Stimulated activated CD4-positive, alpha-beta T cell treated with anti-CD3 and anti-CD28 coated beads, Interleukin-4, amount 100 ng/mL, for 1 hour (primary cell): ENCODE measurements at regions not wholly inside any gene's neighbourhood (a gene's known extent, or its start where the extent isn't known, plus 50 kb on each side); places are given as distances from the start of the nearest gene placed in this dataset.

Experiments
- DNase-seq: peaks from one replicate; pipeline ENCODE4 v3.0.0-alpha.2; 2020

DNA sequence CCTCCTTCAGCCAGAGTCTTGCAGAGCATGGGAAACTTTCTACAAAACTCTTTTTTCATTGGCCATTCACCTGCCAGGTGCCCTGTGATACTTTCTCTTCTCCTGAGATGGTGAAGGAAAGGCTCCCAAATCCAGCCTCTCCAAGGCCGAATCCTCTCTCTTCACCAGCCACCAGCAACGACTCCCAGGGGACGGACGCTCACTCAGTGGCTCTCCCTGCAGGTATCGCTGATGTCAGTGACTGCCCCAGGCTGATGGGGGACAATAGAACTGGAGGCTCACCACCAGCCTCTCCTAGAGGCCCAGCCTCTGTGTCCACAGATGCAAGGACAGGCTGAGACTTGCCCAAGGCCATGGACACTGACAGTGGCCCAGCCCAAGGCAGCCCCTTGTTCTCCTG, 204.1 kb downstream of the BCL11B start:
- no peak for DNase-seq

DNA sequence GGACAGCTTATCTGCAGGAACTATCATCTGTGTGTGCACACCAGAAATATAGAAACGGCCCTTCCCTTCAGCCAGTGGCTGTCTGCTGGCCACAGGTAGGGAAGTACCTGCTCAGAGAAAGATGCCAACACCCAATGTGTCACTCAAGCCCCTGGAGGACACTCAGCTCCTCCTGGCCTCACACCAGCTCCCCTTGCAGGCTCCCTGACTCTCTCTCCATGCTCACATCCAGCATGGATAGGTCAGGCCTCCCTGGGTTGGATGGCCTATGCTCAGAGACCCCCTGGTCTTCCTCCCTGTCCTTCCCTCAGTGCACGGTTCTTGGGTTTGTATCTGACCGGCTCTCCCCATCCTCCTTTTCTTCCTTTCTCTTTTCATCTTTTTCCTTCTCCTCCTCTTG, 202.1 kb downstream of the BCL11B start:
- no peak for DNase-seq

DNA sequence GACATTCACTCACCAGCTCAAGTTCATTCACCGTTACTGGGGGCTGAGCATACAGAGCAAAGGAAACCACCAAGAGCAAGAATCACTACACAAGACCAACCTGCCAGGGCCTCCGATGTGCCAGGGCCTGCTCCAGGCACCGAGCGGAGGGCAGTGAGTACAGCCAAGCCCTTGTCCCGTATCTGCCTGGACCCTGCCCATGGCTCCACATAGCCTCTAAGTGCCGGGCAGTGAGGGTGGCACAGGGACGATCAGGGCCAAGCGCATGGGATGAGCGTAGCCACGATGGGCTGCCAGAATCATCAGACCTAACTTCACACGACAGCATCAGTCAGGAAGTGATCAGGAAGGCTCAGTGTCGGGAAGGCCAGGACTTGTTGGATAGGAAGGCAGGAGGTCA, 199.6 kb downstream of the BCL11B start:
- DNase-seq = no peak

DNA sequence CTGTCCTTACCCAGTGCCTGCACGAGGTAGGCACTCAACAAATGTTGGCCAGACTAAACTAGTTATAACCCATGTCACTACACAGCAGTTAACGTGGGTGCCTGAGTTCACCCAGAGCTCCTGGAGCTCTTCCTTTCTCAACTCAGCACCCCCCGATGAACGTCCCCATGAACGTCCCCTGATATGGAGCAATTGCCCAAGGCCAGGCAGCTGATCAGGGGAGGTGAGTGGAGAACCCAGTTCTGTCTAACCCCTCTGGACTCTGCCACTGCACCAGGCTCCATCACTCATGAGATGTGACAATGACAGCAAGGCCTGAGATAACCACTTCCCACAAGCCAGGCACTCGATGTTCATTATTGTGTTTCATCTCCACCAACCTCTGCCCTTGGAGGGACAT, 199.0 kb downstream of the BCL11B start:
- DNase-seq = no peak

DNA sequence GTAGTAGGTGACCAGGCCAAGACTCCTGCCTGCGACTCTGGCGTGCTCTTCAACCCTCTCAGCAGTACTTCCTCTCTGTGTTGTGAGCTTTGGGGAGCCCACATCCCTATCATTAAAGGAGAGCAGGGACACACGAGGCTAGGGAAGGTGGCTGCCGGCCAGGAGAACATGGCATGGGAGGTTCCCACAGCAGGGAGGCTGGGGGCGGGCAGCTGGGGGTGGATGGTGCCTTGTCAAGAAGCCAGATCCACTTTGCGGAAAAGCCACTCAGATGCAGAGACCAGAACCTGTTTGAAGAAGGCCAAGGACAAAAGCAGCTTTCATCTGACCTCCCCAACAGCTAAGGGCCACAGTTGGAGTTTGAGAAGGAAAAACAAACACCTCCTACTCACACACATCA, 198.6 kb downstream of the BCL11B start:
- no peak for DNase-seq

DNA sequence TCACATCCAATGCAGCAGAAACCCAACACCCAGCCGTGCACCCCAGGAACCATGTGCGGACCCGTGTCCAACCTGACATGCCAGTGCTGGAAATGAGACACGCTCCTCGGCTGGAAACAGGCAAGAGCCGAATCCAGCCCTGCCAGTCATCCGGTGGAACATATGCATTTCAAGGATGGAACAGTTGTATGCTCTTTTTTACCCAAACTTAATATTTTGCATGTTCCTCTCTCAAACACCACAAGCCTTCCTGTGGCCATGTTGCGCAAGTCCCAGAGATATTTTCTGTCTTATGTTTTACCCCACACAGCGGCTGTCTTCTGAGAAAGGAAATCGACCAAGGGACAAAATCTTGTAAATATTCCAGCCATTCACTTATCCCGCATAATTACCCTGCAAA, 196.9 kb downstream of the BCL11B start:
- DNase-seq = no peak

DNA sequence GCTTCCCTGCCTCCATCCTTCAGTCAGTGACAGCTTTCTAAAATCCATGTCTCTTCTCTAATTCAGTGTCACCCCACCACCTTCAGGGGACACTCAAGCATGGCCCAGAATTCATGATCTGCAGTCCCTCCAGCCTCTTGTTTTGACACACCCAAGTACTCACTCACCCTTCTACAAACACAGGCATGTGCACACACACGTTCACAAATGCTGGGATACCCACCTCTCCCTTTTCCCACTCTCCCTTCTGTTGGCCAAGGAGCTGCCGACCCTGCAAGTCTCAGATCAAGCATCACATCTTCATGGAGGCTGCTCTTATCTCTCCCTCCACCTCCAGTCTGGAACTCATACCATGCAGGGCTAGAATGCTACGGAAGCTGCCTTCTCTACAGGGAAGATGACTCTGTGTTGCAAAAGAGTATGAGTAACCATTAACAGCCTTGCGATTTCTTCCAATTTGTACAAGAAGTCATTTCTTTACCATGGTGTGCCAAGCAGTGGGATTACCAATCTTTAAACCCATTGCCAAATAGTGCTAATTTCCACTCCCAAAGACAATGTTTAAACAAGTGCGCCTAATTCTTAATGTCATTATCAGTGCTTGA, 196.1 kb downstream of the BCL11B start:
- DNase-seq = no peak

DNA sequence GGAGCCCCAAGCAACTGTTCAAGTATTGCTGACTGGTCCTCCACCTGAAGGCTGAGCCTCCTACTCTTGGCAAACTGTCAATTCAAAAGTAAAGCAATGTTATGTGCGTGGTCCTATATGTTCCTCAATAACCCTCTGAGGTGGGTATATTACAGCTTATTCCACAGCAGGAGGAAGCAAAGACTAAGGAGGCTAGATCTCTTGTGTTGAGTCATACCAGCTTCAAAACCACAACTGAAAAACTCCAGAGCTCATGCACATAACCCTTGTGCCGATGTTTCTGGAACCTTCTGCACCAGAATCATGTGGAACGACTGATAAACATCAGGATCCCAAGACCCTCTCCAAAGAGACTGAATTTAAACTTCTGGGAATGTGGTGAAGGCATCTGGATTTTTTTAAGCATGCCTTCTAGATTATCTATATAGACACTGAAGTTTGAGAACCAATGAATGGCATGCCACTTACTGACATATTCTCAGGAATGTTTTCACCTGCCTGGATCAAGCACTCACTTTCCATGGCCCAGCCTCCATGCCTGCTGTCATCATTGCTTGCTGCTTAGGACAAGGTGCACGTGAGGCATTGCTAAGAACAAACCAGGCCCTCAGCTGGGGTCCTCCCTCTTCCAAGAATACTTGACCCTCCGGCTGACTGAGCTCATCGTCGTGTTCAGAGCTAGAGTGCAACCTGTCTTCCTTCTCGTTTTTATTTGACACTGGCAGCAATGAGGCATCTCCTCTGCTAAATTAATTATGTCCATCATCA, 194.7 kb downstream of the BCL11B start:
- DNase-seq = no peak

DNA sequence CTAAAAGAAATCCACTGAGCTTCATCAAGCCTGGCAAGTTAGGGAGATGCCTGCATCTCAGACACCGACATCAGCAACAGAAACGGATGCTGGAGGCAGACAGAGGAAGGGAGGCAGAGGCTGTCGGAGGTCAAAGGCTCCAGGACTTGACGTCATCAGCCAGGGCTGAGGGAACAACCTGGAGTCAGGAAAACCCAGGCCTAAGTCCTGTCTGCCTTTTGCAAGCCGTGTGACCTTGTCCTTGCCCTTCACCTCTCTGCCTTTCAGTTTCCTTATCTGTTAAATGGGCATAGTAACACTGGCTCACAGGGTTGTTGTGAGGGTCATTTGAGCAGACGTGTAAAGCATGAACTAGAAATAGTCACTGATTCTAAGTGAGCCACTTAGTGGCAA, 194.2 kb downstream of the BCL11B start:
- no peak for DNase-seq

DNA sequence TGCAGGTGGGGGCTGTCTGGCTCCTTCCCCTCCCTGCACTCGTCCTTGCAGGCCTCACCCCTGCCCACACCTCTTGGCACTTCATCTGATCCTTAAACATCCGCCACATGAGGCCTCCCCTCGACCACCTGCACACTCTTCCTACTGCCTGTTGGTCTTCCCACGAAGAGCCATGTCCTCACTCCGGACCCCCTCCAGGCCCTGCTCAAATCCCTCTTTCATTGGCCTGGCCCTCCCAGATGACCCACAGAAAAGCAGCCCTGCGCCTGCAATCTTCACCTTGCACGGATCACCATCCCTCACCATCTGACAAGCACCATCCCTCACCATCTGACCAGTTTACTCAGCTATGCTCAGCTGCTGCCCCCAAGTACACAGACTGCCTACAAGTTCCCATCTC, 193.6 kb downstream of the BCL11B start:
- no peak for DNase-seq

DNA sequence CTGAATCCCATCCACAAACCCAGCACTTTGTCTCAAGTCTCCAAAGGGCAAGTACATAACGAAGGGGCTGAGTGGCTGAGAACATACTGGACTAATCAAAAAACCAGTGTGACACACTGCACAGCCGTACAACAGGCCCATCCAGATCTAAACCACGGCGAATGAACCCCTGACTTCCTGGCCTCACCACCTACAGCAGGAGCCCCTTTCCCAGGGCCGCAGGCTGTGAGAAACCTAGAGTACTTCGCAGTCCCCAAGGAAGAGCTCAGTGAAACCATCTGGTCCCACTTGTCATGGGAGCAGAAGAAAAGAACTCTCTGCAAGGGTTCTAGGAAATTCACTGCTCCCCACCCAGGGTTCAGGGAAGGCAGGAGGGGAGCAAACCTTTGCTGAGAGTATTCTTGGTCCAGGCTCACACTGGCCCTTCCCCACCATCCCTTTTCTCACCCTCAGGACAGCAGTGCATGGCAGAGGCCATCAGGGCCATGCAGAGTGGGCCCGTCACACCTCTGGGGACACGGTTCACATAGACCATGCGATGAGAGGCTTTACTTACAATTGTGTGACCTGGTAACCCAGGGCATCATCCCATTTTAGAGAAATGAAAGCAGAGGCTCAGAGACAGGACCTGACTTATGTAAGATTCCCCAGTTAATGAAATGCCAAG, 192.8 kb downstream of the BCL11B start:
- no peak for DNase-seq

DNA sequence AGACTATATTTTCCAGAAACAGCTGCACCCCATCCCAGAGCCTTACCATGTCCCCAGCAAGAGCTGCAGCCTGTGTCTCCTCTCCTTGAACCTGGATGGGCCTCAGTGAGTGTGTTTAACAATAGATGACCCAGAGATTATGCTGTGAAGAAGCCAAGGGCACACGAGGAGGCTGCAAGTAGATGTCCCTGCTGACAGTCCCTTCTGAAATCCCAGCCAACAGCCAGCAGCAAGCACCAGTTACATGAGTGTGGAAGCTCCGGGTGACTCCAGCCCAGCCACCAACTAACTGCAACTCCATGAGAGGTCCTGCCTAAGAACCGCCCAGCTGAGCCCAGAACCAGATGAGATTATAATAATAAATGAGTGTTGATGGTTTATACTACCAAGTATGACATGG, 191.7 kb downstream of the BCL11B start:
- no peak for DNase-seq

DNA sequence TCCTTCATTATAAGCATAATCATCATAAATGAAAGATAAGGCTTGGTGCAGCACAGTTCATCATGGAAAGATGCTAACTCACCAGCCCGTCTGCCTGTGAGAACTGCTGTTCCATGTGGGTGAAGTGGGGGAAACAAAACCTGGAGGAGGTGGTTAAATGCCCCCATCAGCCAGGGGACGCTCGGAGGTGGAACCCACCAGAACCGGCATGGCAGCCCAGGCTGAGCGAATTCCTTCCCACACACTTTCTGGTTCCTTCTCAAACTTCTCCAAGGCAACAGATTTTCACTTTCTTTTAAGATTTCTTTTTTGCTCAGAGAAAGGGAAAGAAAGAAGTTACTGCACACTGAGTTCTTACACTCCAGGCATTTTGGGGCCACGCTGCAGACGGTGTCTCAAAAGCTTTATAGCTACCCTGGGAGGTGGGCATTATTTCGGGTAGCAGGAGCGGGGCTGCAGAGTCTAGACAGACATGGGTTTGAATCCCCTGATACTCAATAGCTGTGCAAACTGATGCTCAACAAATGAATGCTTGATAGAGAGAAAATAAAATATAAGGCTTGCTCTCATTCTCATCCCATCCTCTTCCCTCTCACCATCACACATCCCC, 190.7 kb downstream of the BCL11B start:
- DNase-seq = no peak

DNA sequence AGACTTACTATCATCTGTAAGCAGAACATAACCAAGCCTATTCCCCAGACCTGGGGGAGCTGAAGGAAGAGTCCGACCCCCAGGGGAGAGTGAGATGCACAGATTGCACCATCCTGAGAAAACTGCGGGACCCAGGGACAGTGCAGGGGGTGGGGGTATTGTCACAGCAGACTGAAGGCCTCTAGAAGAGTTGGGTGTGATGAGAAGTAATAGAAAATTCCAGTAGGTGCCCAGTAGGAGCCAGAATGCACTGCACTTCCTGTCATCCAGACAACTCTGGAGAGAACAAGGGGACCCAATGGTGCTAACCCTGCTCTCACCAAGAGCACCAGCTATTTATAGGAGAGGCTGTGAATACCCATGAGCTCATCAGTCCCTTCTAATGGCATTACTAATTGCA, 190.1 kb downstream of the BCL11B start:
- no peak for DNase-seq

DNA sequence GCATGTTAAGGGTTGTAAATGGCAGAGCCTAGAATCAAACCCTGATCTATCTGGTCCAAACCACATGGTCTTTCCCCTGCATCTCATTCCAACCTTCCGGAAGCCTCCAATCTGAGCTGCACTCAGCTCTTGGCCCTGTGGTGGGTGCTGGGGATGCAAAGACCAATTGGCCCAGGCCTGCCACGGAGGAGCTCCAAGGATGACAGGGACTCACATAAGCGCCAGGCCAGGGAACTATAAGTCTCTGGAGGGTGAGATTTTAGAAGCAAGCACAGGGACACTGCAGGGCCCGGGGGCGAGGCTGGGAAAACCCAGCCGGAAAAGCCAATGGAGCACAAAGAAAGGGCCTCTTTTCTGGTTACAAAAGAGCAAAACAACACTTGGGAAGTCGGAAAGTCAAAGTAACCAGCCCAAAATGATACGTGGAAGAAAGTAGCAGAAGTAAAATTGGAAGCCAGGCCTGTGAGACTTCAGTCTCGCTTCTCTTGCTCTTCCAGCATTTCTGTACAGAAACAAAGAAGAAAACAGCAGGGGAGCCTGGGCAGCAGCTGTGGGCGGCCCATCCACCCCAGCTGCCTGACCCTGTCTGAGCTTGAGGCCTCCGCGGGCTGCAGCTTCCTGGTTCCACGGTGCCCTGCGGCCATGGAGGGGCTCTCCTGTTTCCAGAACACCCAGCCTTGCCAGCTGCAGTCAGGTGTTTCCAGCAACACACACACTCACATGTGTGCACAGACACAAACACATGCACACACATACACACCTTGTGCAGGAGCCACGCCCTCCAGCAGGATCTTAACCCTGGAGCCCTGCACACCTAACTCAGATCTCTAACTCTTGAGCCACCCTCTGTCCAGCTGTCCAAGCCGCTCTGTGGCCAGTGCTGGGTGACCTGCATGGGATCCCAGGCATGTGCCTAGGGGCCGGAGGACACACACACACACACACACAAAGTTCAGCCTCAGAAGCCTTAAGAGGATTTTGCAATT, 178.2 kb downstream of the BCL11B start:
- DNase-seq = no peak

DNA sequence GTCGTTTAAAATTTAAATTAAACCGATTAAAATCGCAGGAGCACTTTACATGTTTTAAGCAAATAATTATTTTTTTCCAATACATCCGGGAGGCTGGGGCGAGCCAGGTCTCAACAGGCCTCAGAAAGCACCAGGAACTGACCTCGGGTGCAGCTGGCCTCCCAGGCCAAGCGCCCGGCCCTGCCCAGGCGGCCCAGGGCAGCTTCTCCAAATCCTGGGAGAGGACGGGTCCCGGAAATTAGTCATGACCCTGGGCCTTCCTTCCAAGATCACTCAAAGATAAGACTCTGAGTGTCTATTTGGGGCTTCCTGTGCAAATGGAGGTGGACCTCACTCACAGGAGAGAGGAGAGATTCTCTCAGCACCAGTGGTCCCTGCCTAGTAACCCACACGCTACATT, 177.1 kb downstream of the BCL11B start:
- DNase-seq = no peak

DNA sequence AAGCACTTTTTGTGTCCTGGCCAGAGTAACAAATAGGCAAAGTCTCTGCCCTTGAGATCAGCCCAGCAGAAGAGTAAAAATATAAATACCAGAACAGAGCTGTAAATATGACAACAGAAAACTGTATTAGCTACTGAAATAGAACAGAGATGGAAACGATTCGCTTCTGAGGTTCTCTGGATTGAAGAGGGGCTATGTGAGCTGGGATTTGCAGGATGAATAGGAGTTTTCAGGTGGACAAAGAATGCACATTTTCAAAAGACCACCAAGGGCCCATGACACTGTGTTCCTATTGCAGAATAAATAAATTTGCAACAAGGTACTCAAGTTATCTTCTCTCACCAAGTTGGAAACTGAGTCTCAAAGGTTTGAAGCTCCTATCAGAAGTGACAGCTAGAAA, 176.6 kb downstream of the BCL11B start:
- DNase-seq = no peak

DNA sequence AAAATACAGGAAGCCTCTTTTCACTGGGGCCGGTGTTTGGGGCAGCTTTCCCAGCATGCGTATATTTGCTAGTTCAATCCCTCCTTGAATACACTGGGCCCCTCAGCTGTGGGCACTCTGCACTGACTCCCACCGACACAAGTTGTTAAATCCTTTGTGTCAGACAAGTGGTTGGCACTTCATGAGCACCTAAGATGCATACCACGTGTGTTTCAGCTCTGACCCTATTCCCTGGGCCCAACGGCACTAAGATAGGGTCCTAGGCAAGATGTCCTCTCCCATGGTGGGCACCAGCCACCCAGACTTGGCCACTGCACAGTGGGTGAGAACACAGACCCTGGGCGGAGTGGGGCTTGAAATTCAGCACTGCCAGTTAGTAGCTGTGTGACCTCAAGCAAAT, 173.8 kb downstream of the BCL11B start:
- DNase-seq = no peak

DNA sequence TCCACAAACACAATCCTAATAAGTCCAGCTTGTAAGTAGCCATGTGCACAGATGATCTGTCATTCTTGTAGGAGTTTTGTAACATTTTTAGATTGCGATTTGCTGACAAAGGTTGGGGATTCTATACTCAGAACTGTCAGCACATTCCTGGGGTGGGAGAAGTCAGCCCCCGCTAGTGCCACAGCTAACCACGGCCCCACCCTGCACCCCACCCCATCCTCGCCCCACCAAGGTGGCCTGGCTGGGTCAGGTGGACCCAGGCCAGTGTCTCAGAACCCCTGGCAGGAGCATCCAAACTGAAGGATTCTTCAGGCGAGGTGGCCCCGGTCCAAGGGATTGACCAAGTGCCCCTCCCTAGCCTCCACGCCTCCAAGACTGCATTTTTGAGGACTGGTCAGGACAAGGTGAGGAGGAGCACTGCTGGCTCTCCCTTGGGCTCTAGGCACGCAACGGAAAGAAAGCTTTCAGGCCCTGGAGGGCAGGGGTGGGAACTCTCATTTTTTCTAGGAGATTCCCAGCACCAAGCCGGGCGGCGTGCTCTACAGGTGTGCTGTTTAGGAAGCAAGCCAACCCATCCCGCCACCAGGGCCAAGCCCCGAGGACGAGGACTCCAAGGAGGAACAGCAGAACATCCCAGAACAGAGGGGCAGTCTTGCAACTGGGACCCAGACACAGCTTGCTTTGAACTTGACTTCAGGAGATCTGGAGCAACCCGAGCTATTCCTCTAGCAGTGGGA, 172.8 kb downstream of the BCL11B start:
- DNase-seq = no peak

DNA sequence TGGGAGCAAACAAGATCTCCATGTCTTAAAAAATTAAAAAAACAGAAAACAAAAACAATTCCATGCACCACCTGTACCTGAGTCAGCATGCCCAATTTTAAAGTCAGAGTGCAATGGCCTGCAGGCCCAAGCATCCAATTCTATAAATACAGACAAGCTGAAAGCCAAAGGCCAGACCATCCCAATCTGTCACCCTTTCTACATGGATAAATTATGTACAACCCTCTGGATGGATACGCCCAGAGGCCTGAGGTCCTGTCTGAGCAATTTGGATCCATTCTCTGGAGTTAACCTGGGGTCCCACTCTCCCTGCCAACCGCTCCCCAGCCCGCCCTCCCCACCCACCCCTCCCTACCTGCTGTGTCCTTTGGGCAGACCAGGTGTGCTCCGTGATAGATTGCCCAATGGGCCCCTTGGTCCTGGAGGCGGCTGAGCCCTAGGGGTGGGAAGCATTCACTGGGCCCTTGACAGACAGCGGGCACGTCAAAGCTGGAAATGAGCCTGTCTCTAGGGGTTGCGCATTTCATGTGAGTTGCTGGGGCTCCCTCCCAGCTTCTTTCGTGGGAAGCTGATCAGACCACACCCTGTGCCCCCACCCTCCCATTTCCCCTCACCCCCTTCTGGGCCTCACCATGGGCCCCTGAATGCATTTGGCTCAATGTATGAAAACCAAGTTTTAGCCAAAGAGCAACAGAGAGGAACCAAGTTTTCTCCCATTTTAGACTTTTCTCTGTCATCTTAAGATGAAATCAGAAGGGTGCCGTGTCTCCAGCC, 171.3 kb downstream of the BCL11B start:
- DNase-seq = no peak

DNA sequence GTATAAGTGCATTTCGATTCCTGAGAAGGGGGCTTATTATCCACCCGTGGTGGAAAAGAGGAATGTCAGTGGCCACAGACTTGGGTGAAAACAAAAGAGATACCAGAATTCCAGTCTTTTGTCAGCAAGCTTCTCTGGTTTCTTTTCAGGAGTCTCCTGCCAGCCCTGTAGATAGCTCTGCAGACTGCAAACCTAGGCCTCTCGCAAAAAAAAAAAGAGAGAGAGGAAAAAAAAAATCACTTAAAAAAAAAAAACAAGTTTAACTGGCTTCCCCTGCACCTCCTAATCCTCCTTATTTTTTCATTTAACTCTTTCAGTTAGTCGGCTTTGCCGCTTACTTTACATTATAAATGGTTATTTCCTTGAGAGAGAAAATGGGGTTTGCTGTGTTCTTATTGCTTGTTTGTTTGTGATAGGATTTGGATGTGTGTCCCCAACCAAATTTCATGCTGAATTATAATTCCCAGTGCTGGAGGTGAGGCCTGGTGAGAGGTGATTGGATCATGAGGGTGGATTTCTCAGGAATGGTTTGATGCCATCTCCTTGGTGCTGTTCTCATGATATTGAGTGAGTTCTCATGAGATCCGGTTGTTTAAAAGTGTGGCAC, 170.0 kb downstream of the BCL11B start:
- no peak for DNase-seq
